Endothelial cell of umbilical vein (primary cell): ENCODE measurements at regions not wholly inside any gene's neighbourhood (a gene's known extent, or its start where the extent isn't known, plus 50 kb on each side); places are given as distances from the start of the nearest gene placed in this dataset.

Source experiments
- BruUV-seq: library from RNA; stranded (reverse); fragments of 400-500 nt; replicated peaks from 2 replicates; lab custom pipeline; 2021; lab: Mats Ljungman, UMichigan
- CTCF ChIA-PET: fragments of 300-600, 350-600 bp; sonication (Branson Sonifier 250); formaldehyde crosslinking; loops from one replicate; lab custom pipeline; 2021; ENCODE audit warnings: antibody characterized with exemption, inconsistent platforms; lab: Charles Lee
- POLR2A ChIA-PET: fragments of 300-600, 350-600 bp; sonication (Branson Sonifier 250); formaldehyde crosslinking; loops from one replicate; lab custom pipeline; 2021; ENCODE audit warnings: antibody characterized with exemption, inconsistent platforms; lab: Charles Lee
- DNase-seq: peaks from one replicate; pipeline ENCODE4 v3.0.0-alpha.2; 2011; ENCODE audit warnings: low read depth, low spot score
- FAIRE-seq: peaks from 2 replicates; lab custom pipeline; 2011; peaks lifted over from hg19 to GRCh38; lab: Jason Lieb, UNC
- H2AFZ ChIP-seq: 2 replicates; pipeline ENCODE4 v1.6.0; 2012; ENCODE audit warnings: low read depth, low read length, control low read depth, inconsistent platforms
- H3K27ac ChIP-seq: 2 replicates; pipeline ENCODE4 v1.5.1; 2011; ENCODE audit warnings: low read depth, mild to moderate bottlenecking, control low read depth, low read length, moderate library complexity; ENCODE audit not compliant: insufficient read depth
- H3K27me3 ChIP-seq, 2 experiments: 2 replicates each; pipeline versions ENCODE4 v1.6.0 to v1.6.1; 2011; ENCODE audit warnings: low read length in 2 of 2, mixed read lengths in 1 of 2; ENCODE audit not compliant: control insufficient read depth in 2 of 2, insufficient read depth in 2 of 2
- H3K36me3 ChIP-seq, 2 experiments: 2 replicates in 1 of 2; 3 replicates in 1 of 2; pipeline ENCODE4 v1.5.1; 2011; ENCODE audit warnings: low read length in 2 of 2, mild to moderate bottlenecking in 1 of 2, moderate library complexity in 1 of 2; ENCODE audit not compliant: control insufficient read depth in 2 of 2, insufficient read depth in 2 of 2; ENCODE audit errors: extremely low read depth in 1 of 2
- H3K4me1 ChIP-seq: 3 replicates; pipeline ENCODE4 v1.5.1; 2011; ENCODE audit warnings: mild to moderate bottlenecking, low read length; ENCODE audit not compliant: control insufficient read depth, insufficient read depth; ENCODE audit errors: extremely low read depth
- H3K4me2 ChIP-seq: 2 replicates; pipeline ENCODE4 v1.6.1; 2011; ENCODE audit warnings: low read length, control low read depth, mixed read lengths; ENCODE audit not compliant: insufficient read depth
- H3K4me3 ChIP-seq, 3 experiments: fragments of 200-600 bp in 1 of 3; sonication (generic), shearing (Covaris generic) in 1 of 3; replicated peaks in 1 of 3; 2 replicates each; pipeline ENCODE4 v1.5.1; 2011 to 2016; ENCODE audit warnings: control low read depth in 3 of 3, low read length in 3 of 3, mild to moderate bottlenecking in 2 of 3, inconsistent platforms in 1 of 3, low read depth in 1 of 3, moderate library complexity in 1 of 3; ENCODE audit not compliant: insufficient read depth in 1 of 3
- H3K79me2 ChIP-seq: 2 replicates; pipeline ENCODE4 v1.6.0; 2012; ENCODE audit warnings: low read length, inconsistent platforms; ENCODE audit not compliant: control insufficient read depth, insufficient read depth
- H3K9ac ChIP-seq: replicated peaks from 2 replicates; pipeline ENCODE3; 2011; ENCODE audit warnings: low read length, control low read depth; ENCODE audit not compliant: insufficient read depth; ENCODE audit errors: extremely low read depth
- H3K9me1 ChIP-seq: replicated peaks from 3 replicates; pipeline ENCODE4 v1.6.0; 2011; ENCODE audit warnings: mild to moderate bottlenecking, low read length; ENCODE audit not compliant: control insufficient read depth, insufficient read depth; ENCODE audit errors: extremely low read depth
- H3K9me3 ChIP-seq: replicated peaks from 2 replicates; pipeline ENCODE4 v1.5.1; 2012; ENCODE audit warnings: low read length, inconsistent platforms; ENCODE audit not compliant: control insufficient read depth, insufficient read depth
- H4K20me1 ChIP-seq: replicated peaks from 2 replicates; pipeline ENCODE3; 2011; ENCODE audit warnings: mild to moderate bottlenecking, low read length; ENCODE audit not compliant: control insufficient read depth, insufficient read depth; ENCODE audit errors: extremely low read depth
- EZH2 ChIP-seq: IDR thresholded peaks from 2 replicates; pipeline ENCODE4 v1.6.1; 2012; ENCODE audit warnings: borderline replicate concordance, low read depth, mild to moderate bottlenecking, moderate library complexity, low read length, inconsistent platforms; ENCODE audit not compliant: severe bottlenecking
- FOS ChIP-seq: IDR thresholded peaks from 2 replicates; pipeline ENCODE4 v1.6.1; 2011; ENCODE audit warnings: mild to moderate bottlenecking, low read length, moderate library complexity, borderline replicate concordance; ENCODE audit not compliant: insufficient read depth
- GATA2 ChIP-seq: IDR thresholded peaks from 2 replicates; pipeline ENCODE4 v1.7.0; 2011; ENCODE audit warnings: low read depth, mild to moderate bottlenecking, moderate library complexity, mixed read lengths, low read length; ENCODE audit not compliant: insufficient read length, insufficient read depth
- JUN ChIP-seq: IDR thresholded peaks from 2 replicates; pipeline ENCODE4 v1.6.1; 2011; ENCODE audit warnings: borderline replicate concordance, low read depth; ENCODE audit not compliant: insufficient read length, insufficient read depth
- MYC ChIP-seq: IDR thresholded peaks from one replicate; pipeline ENCODE4 v1.6.1; 2011; ENCODE audit warnings: mild to moderate bottlenecking, low read depth, low read length
- POLR2A ChIP-seq: IDR thresholded peaks from 2 replicates; pipeline ENCODE4 v1.6.1; 2012; ENCODE audit warnings: low read depth, mild to moderate bottlenecking, control low read depth, low read length
- POLR2AphosphoS5 ChIP-seq: IDR thresholded peaks from 2 replicates; pipeline ENCODE4 v1.6.1; 2012; ENCODE audit warnings: low read depth, mild to moderate bottlenecking, control low read depth, low read length, moderate library complexity; ENCODE audit not compliant: insufficient read depth
- dilution Hi-C: fragments of 300-500 bp; cut with MboI; formaldehyde crosslinking; loops from one replicate; pipeline ENCODE4 v1.15.0; 2019; ENCODE audit warnings: low sequenced_read_pairs; ENCODE audit not compliant: extremely low pct_ligation_motif_present
- intact Hi-C: fragments of 100-400 bp; cut with micrococcal nuclease; formaldehyde crosslinking; loops from one replicate; pipeline ENCODE4 v1.10.0; 2022
- TF ChIP-seq, protein P1 (sequence below): IDR thresholded peaks from 2 replicates; pipeline ENCODE4 v1.6.1; 2011; ENCODE audit not compliant: insufficient read depth, insufficient read length
- TF ChIP-seq, protein P2 (sequence below), 2 donors: IDR thresholded peaks; 1 replicate in 1 of 2; 2 replicates in 1 of 2; pipeline ENCODE4 v1.5.1; 2011; ENCODE audit warnings: low read length in 2 of 2, mild to moderate bottlenecking in 2 of 2, moderate library complexity in 2 of 2, control low read depth in 1 of 2, inconsistent platforms in 1 of 2, low read depth in 1 of 2; ENCODE audit not compliant: insufficient read depth in 1 of 2; ENCODE audit errors: extremely low read depth in 1 of 2

DNA sequence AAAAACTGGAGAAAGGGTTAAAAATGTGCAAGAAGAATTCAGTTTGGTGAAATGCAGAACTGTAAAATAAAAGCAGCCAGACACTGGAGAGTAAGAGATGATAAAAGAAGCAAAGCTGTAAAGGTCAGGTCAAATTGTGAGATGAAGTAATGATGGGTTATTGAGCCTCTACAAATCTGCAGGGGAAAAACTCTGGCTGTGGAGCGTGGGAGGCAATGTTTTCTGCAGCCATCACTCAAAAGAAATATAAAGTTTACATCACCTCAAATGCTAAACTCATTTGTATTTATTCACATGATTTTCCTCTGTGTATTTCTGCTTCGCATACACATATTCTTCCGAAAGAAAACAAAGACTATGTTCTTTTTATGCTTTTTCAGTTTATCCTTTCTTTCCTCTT lies 158.8 kb upstream of the GPR149 start:
- POLR2A ChIA-PET, result no interaction called here

More for the DNA sequence above, 158.8 kb upstream of the GPR149 start:
- no peak overlapping the region for H3K9ac ChIP-seq
- H3K4me1 ChIP-seq, result no peaks in the 10 kb centered on the region
- H3K27ac ChIP-seq, result no peak overlapping the region
- FAIRE-seq (no peak), DNase-seq (no peak)
- no peaks in the 10 kb centered on the region for H3K79me2 ChIP-seq
- CTCF ChIA-PET, result no interaction called here
- no peaks in the 10 kb centered on the region for H3K9me1 ChIP-seq
- no peaks in the 10 kb centered on the region for H4K20me1 ChIP-seq
- H2AFZ ChIP-seq, result no peak overlapping the region
- no peak for TF ChIP-seq JUN
- TF ChIP-seq, protein P1, sequence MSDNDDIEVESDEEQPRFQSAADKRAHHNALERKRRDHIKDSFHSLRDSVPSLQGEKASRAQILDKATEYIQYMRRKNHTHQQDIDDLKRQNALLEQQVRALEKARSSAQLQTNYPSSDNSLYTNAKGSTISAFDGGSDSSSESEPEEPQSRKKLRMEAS, result no peak
- no peak for TF ChIP-seq POLR2A
- no peak for TF ChIP-seq EZH2
- TF ChIP-seq FOS, result no peak
- no peak for TF ChIP-seq MYC
- no peak for TF ChIP-seq GATA2
- TF ChIP-seq, protein P2, sequence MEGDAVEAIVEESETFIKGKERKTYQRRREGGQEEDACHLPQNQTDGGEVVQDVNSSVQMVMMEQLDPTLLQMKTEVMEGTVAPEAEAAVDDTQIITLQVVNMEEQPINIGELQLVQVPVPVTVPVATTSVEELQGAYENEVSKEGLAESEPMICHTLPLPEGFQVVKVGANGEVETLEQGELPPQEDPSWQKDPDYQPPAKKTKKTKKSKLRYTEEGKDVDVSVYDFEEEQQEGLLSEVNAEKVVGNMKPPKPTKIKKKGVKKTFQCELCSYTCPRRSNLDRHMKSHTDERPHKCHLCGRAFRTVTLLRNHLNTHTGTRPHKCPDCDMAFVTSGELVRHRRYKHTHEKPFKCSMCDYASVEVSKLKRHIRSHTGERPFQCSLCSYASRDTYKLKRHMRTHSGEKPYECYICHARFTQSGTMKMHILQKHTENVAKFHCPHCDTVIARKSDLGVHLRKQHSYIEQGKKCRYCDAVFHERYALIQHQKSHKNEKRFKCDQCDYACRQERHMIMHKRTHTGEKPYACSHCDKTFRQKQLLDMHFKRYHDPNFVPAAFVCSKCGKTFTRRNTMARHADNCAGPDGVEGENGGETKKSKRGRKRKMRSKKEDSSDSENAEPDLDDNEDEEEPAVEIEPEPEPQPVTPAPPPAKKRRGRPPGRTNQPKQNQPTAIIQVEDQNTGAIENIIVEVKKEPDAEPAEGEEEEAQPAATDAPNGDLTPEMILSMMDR (IDR thresholded peaks at IDR 0.05; ENCODE audit: extremely low read depth in 1 of 2, insufficient read depth in 1 of 2, low read depth in 1 of 2, low read length in 2 of 2), result no peak
- TF ChIP-seq POLR2AphosphoS5, result no peak
- H3K4me3 ChIP-seq, result no peak overlapping the region
- intact Hi-C loops (no loop called here), dilution Hi-C loops (no loop called here)
- BruUV-seq, result no TSS peak
- H3K9me3 ChIP-seq, result no peaks in the 10 kb centered on the region
- H3K36me3 ChIP-seq, result no peaks in the 10 kb centered on the region
- no peaks in the 10 kb centered on the region for H3K27me3 ChIP-seq
- no peak overlapping the region for H3K4me2 ChIP-seq
